Endothelial cell of umbilical vein (primary cell): ENCODE measurements at regions not wholly inside any gene's neighbourhood (a gene's known extent, or its start where the extent isn't known, plus 50 kb on each side); places are given as distances from the start of the nearest gene placed in this dataset.

Experiments used
- BruUV-seq: library from RNA; stranded (reverse); fragments of 400-500 nt; replicated peaks from 2 replicates; lab custom pipeline; 2021; lab: Mats Ljungman, UMichigan
- CTCF ChIA-PET: fragments of 300-600, 350-600 bp; sonication (Branson Sonifier 250); formaldehyde crosslinking; loops from one replicate; lab custom pipeline; 2021; ENCODE audit warnings: antibody characterized with exemption, inconsistent platforms; lab: Charles Lee
- POLR2A ChIA-PET: fragments of 300-600, 350-600 bp; sonication (Branson Sonifier 250); formaldehyde crosslinking; loops from one replicate; lab custom pipeline; 2021; ENCODE audit warnings: antibody characterized with exemption, inconsistent platforms; lab: Charles Lee
- DNase-seq: peaks from one replicate; pipeline ENCODE4 v3.0.0-alpha.2; 2011; ENCODE audit warnings: low read depth, low spot score
- FAIRE-seq: peaks from 2 replicates; lab custom pipeline; 2011; peaks lifted over from hg19 to GRCh38; lab: Jason Lieb, UNC
- H2AFZ ChIP-seq: 2 replicates; pipeline ENCODE4 v1.6.0; 2012; ENCODE audit warnings: low read depth, low read length, control low read depth, inconsistent platforms
- H3K27ac ChIP-seq: 2 replicates; pipeline ENCODE4 v1.5.1; 2011; ENCODE audit warnings: low read depth, mild to moderate bottlenecking, control low read depth, low read length, moderate library complexity; ENCODE audit not compliant: insufficient read depth
- H3K27me3 ChIP-seq, 2 experiments: 2 replicates each; pipeline versions ENCODE4 v1.6.0 to v1.6.1; 2011; ENCODE audit warnings: low read length in 2 of 2, mixed read lengths in 1 of 2; ENCODE audit not compliant: control insufficient read depth in 2 of 2, insufficient read depth in 2 of 2
- H3K36me3 ChIP-seq, 2 experiments: 2 replicates in 1 of 2; 3 replicates in 1 of 2; pipeline ENCODE4 v1.5.1; 2011; ENCODE audit warnings: low read length in 2 of 2, mild to moderate bottlenecking in 1 of 2, moderate library complexity in 1 of 2; ENCODE audit not compliant: control insufficient read depth in 2 of 2, insufficient read depth in 2 of 2; ENCODE audit errors: extremely low read depth in 1 of 2
- H3K4me1 ChIP-seq: 3 replicates; pipeline ENCODE4 v1.5.1; 2011; ENCODE audit warnings: mild to moderate bottlenecking, low read length; ENCODE audit not compliant: control insufficient read depth, insufficient read depth; ENCODE audit errors: extremely low read depth
- H3K4me2 ChIP-seq: 2 replicates; pipeline ENCODE4 v1.6.1; 2011; ENCODE audit warnings: low read length, control low read depth, mixed read lengths; ENCODE audit not compliant: insufficient read depth
- H3K4me3 ChIP-seq, 3 experiments: fragments of 200-600 bp in 1 of 3; sonication (generic), shearing (Covaris generic) in 1 of 3; replicated peaks in 1 of 3; 2 replicates each; pipeline ENCODE4 v1.5.1; 2011 to 2016; ENCODE audit warnings: control low read depth in 3 of 3, low read length in 3 of 3, mild to moderate bottlenecking in 2 of 3, inconsistent platforms in 1 of 3, low read depth in 1 of 3, moderate library complexity in 1 of 3; ENCODE audit not compliant: insufficient read depth in 1 of 3
- H3K79me2 ChIP-seq: 2 replicates; pipeline ENCODE4 v1.6.0; 2012; ENCODE audit warnings: low read length, inconsistent platforms; ENCODE audit not compliant: control insufficient read depth, insufficient read depth
- H3K9ac ChIP-seq: replicated peaks from 2 replicates; pipeline ENCODE3; 2011; ENCODE audit warnings: low read length, control low read depth; ENCODE audit not compliant: insufficient read depth; ENCODE audit errors: extremely low read depth
- H3K9me1 ChIP-seq: replicated peaks from 3 replicates; pipeline ENCODE4 v1.6.0; 2011; ENCODE audit warnings: mild to moderate bottlenecking, low read length; ENCODE audit not compliant: control insufficient read depth, insufficient read depth; ENCODE audit errors: extremely low read depth
- H3K9me3 ChIP-seq: replicated peaks from 2 replicates; pipeline ENCODE4 v1.5.1; 2012; ENCODE audit warnings: low read length, inconsistent platforms; ENCODE audit not compliant: control insufficient read depth, insufficient read depth
- H4K20me1 ChIP-seq: replicated peaks from 2 replicates; pipeline ENCODE3; 2011; ENCODE audit warnings: mild to moderate bottlenecking, low read length; ENCODE audit not compliant: control insufficient read depth, insufficient read depth; ENCODE audit errors: extremely low read depth
- CTCF ChIP-seq, 2 donors: IDR thresholded peaks; 1 replicate in 1 of 2; 2 replicates in 1 of 2; pipeline ENCODE4 v1.5.1; 2011; ENCODE audit warnings: low read length in 2 of 2, mild to moderate bottlenecking in 2 of 2, moderate library complexity in 2 of 2, control low read depth in 1 of 2, inconsistent platforms in 1 of 2, low read depth in 1 of 2; ENCODE audit not compliant: insufficient read depth in 1 of 2; ENCODE audit errors: extremely low read depth in 1 of 2
- EZH2 ChIP-seq: IDR thresholded peaks from 2 replicates; pipeline ENCODE4 v1.6.1; 2012; ENCODE audit warnings: borderline replicate concordance, low read depth, mild to moderate bottlenecking, moderate library complexity, low read length, inconsistent platforms; ENCODE audit not compliant: severe bottlenecking
- FOS ChIP-seq: IDR thresholded peaks from 2 replicates; pipeline ENCODE4 v1.6.1; 2011; ENCODE audit warnings: mild to moderate bottlenecking, low read length, moderate library complexity, borderline replicate concordance; ENCODE audit not compliant: insufficient read depth
- GATA2 ChIP-seq: IDR thresholded peaks from 2 replicates; pipeline ENCODE4 v1.7.0; 2011; ENCODE audit warnings: low read depth, mild to moderate bottlenecking, moderate library complexity, mixed read lengths, low read length; ENCODE audit not compliant: insufficient read length, insufficient read depth
- JUN ChIP-seq: IDR thresholded peaks from 2 replicates; pipeline ENCODE4 v1.6.1; 2011; ENCODE audit warnings: borderline replicate concordance, low read depth; ENCODE audit not compliant: insufficient read length, insufficient read depth
- MAX ChIP-seq: IDR thresholded peaks from 2 replicates; pipeline ENCODE4 v1.6.1; 2011; ENCODE audit not compliant: insufficient read depth, insufficient read length
- MYC ChIP-seq: IDR thresholded peaks from one replicate; pipeline ENCODE4 v1.6.1; 2011; ENCODE audit warnings: mild to moderate bottlenecking, low read depth, low read length
- POLR2A ChIP-seq: IDR thresholded peaks from 2 replicates; pipeline ENCODE4 v1.6.1; 2012; ENCODE audit warnings: low read depth, mild to moderate bottlenecking, control low read depth, low read length
- POLR2AphosphoS5 ChIP-seq: IDR thresholded peaks from 2 replicates; pipeline ENCODE4 v1.6.1; 2012; ENCODE audit warnings: low read depth, mild to moderate bottlenecking, control low read depth, low read length, moderate library complexity; ENCODE audit not compliant: insufficient read depth
- dilution Hi-C: fragments of 300-500 bp; cut with MboI; formaldehyde crosslinking; loops from one replicate; pipeline ENCODE4 v1.15.0; 2019; ENCODE audit warnings: low sequenced_read_pairs; ENCODE audit not compliant: extremely low pct_ligation_motif_present
- intact Hi-C: fragments of 100-400 bp; cut with micrococcal nuclease; formaldehyde crosslinking; loops from one replicate; pipeline ENCODE4 v1.10.0; 2022

DNA sequence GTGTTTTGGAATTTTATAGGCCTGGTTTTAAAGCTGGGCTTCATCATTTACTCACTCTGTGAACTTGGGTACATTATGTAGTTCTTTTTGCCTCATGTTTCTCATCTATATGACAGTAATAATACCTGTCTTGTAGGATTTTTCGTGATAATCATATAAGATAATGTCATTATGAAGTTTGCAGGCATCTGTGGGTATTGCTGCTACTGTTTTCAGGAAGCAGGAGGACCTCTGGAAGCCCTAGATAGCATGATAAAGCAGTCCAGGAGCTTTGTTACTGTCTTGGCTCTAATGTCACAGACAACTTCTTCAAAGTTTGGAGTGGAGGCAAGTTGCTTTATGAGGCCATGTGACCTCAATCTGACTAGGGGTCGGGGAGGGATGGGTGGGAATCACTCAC is 145.0 kb upstream of the MEIS2 start:
- FAIRE-seq (no peak), DNase-seq (no peak)
- Histone ChIP-seq H3K79me2 (no peaks in the 10 kb centered on the region), H3K27ac (no peak overlapping the region), H3K4me3 (no peak overlapping the region), H3K27me3 (no peaks in the 10 kb centered on the region), H3K36me3 (no peaks in the 10 kb centered on the region), H3K9me1 (no peaks in the 10 kb centered on the region), H3K9me3 (no peaks in the 10 kb centered on the region), H4K20me1 (no peaks in the 10 kb centered on the region), H3K9ac (no peak overlapping the region), H2AFZ (no peak overlapping the region), H3K4me1 (no peaks in the 10 kb centered on the region), H3K4me2 (no peak overlapping the region)
- TF ChIP-seq EZH2 (no peak), JUN (no peak), POLR2A (no peak), CTCF (IDR thresholded peaks at IDR 0.05; ENCODE audit: extremely low read depth in 1 of 2, insufficient read depth in 1 of 2, low read depth in 1 of 2, low read length in 2 of 2) (no peak), FOS (no peak), POLR2AphosphoS5 (no peak), MAX (no peak), MYC (no peak), GATA2 (no peak)
- ChIA-PET POLR2A (no interaction called here), CTCF (no interaction called here)
- dilution Hi-C loops = no loop called here
- intact Hi-C loops = no loop called here
- BruUV-seq = no TSS peak
